GM23338 (cell line): ENCODE measurements at regions not wholly inside any gene's neighbourhood (a gene's known extent, or its start where the extent isn't known, plus 50 kb on each side); places are given as distances from the start of the nearest gene placed in this dataset.

ENCODE experiments used
- ATAC-seq: fragments of 200-7000 bp; cut with Tn5 transposase; 3 replicates; pipeline ENCODE4 v1.9.1; 2020
- DNase-seq: peaks from one replicate; pipeline ENCODE4 v3.0.0-alpha.2; 2015; ENCODE audit warnings: low spot score
- H2AFZ ChIP-seq: fragments of 200-600 bp; sonication (generic); 2 replicates; pipeline ENCODE4 v1.8.0; 2016; ENCODE audit warnings: antibody characterized with exemption, mild to moderate bottlenecking, moderate library complexity
- H3F3A ChIP-seq: fragments of 200-600 bp; sonication (generic); replicated peaks from 2 replicates; pipeline ENCODE4 v1.8.0; 2017; ENCODE audit warnings: antibody characterized with exemption, mixed run types, low read depth
- H3K27ac ChIP-seq: fragments of 200-600 bp; sonication (generic); 2 replicates; pipeline ENCODE4 v1.6.1; 2016; ENCODE audit warnings: low read depth
- H3K27me3 ChIP-seq: fragments of 200-600 bp; sonication (generic); 2 replicates; pipeline ENCODE4 v1.8.0; 2016; ENCODE audit warnings: mild to moderate bottlenecking, mixed run types, moderate library complexity; ENCODE audit not compliant: insufficient read depth
- H3K36me3 ChIP-seq: fragments of 200-600 bp; sonication (generic); 2 replicates; pipeline ENCODE4 v1.8.0; 2016; ENCODE audit warnings: mild to moderate bottlenecking; ENCODE audit not compliant: insufficient read depth
- H3K4me1 ChIP-seq: fragments of 200-600 bp; sonication (generic); 2 replicates; pipeline ENCODE4 v1.8.0; 2016; ENCODE audit warnings: mild to moderate bottlenecking, moderate library complexity; ENCODE audit not compliant: insufficient read depth
- H3K4me2 ChIP-seq: fragments of 200-600 bp; sonication (generic); 2 replicates; pipeline ENCODE4 v1.7.1; 2017; ENCODE audit warnings: mixed run types
- H3K4me3 ChIP-seq: fragments of 200-600 bp; sonication (generic); 2 replicates; pipeline ENCODE4 v1.6.1; 2016; ENCODE audit warnings: mixed run types
- H3K79me2 ChIP-seq: fragments of 200-600 bp; sonication (generic); replicated peaks from 2 replicates; pipeline ENCODE4 v1.8.0; 2017; ENCODE audit warnings: mild to moderate bottlenecking; ENCODE audit not compliant: insufficient read depth
- H3K9me2 ChIP-seq: fragments of 200-600 bp; sonication (generic); 2 replicates; pipeline ENCODE4 v1.8.0; 2017; ENCODE audit not compliant: insufficient read depth
- H4K20me1 ChIP-seq: fragments of 200-600 bp; sonication (generic); replicated peaks from 2 replicates; pipeline ENCODE4 v1.8.0; 2017; ENCODE audit warnings: mild to moderate bottlenecking; ENCODE audit not compliant: insufficient read depth
- H3K27ac Mint-ChIP-seq: 2 replicates; pipeline ENCODE4 v1.8.0; 2020; ENCODE audit warnings: inconsistent platforms, mild to moderate bottlenecking, moderate library complexity, mixed read lengths
- H3K27me3 Mint-ChIP-seq: 3 replicates; pipeline ENCODE4 v1.8.0; 2022; ENCODE audit warnings: low read depth, mild to moderate bottlenecking, moderate library complexity, mixed read lengths, inconsistent platforms; ENCODE audit not compliant: insufficient read depth, poor library complexity
- H3K36me3 Mint-ChIP-seq: 3 replicates; pipeline ENCODE4 v1.8.0; 2021; ENCODE audit warnings: low read depth, mild to moderate bottlenecking, inconsistent platforms, moderate library complexity, mixed read lengths
- H3K4me1 Mint-ChIP-seq: 3 replicates; pipeline ENCODE4 v1.8.0; 2020; ENCODE audit warnings: mild to moderate bottlenecking, inconsistent platforms, mixed read lengths
- H3K4me3 Mint-ChIP-seq: 3 replicates; pipeline ENCODE4 v1.8.0; 2021; ENCODE audit warnings: moderate library complexity, mild to moderate bottlenecking, inconsistent platforms, mixed read lengths
- H3K9me3 Mint-ChIP-seq: 3 replicates; pipeline ENCODE4 v1.8.0; 2020; ENCODE audit warnings: moderate library complexity, mild to moderate bottlenecking, inconsistent platforms, mixed read lengths
- CREB1 ChIP-seq: fragments of 250-450 bp; sonication (Bioruptor Pico); IDR thresholded peaks from 2 replicates; pipeline ENCODE4 v1.5.0; 2020; ENCODE audit warnings: low read depth, mild to moderate bottlenecking, moderate library complexity
- EZH2 ChIP-seq: fragments of 200-600 bp; sonication (generic); IDR thresholded peaks from one replicate; pipeline ENCODE4 v1.8.0; 2017; ENCODE audit warnings: antibody characterized with exemption, mild to moderate bottlenecking, low read depth; ENCODE audit not compliant: unreplicated experiment
- EZH2phosphoT487 ChIP-seq: fragments of 200-600 bp; sonication (generic); IDR thresholded peaks from one replicate; pipeline ENCODE4 v1.8.1; 2018; ENCODE audit warnings: antibody characterized with exemption; ENCODE audit not compliant: unreplicated experiment
- JUNB ChIP-seq: IDR thresholded peaks from one replicate; pipeline ENCODE4 v1.6.1; 2016; ENCODE audit warnings: antibody characterized with exemption; ENCODE audit not compliant: unreplicated experiment
- NANOG ChIP-seq: IDR thresholded peaks from 2 replicates; pipeline ENCODE4 v1.6.1; 2016; ENCODE audit warnings: antibody characterized with exemption, borderline replicate concordance
- POLR2AphosphoS5 ChIP-seq: IDR thresholded peaks from 2 replicates; pipeline ENCODE4 v1.6.1; 2016; ENCODE audit warnings: antibody characterized with exemption, low read depth
- STAT1 ChIP-seq: IDR thresholded peaks from one replicate; pipeline ENCODE4 v1.6.1; 2016; ENCODE audit warnings: antibody characterized with exemption; ENCODE audit not compliant: unreplicated experiment
- ZNF114 ChIP-seq: fragments of 250-450 bp; sonication (Bioruptor Pico); IDR thresholded peaks from 2 replicates; pipeline ENCODE4 v1.5.0; 2020; ENCODE audit warnings: mild to moderate bottlenecking, moderate library complexity
- ZNF462 ChIP-seq: fragments of 250-450 bp; sonication (Bioruptor Pico); IDR thresholded peaks from 2 replicates; pipeline ENCODE4 v1.5.0; 2020; ENCODE audit warnings: mild to moderate bottlenecking, moderate library complexity
- TF ChIP-seq, protein P1 (sequence below): IDR thresholded peaks from one replicate; pipeline ENCODE4 v1.6.1; 2018; ENCODE audit warnings: antibody characterized with exemption; ENCODE audit not compliant: unreplicated experiment
- TF ChIP-seq, protein P2 (sequence below), 2 experiments: fragments of 200-600 bp in 1 of 2; sonication (generic) in 1 of 2; conservative IDR thresholded peaks; 2 replicates each; pipeline versions ENCODE4 v1.5.1 to v1.6.1; 2016 to 2017; ENCODE audit warnings: antibody characterized with exemption in 2 of 2, low read depth in 2 of 2, mild to moderate bottlenecking in 2 of 2, moderate library complexity in 1 of 2
- TF ChIP-seq, protein P3 (sequence below): IDR thresholded peaks from 2 replicates; pipeline ENCODE4 v1.6.1; 2016; ENCODE audit warnings: antibody characterized with exemption

GRCh38 chr3:40980467-40980866 lies 218.8 kb upstream of the CTNNB1 start:
- Histone ChIP-seq H3K4me3 (no peak overlapping the region), H3K27ac (no peak overlapping the region), H4K20me1 (no peaks in the 10 kb centered on the region), H3K36me3 (no peaks in the 10 kb centered on the region), H3F3A (no peaks in the 10 kb centered on the region), H3K4me2 (no peak overlapping the region), H3K27me3 (no peaks in the 10 kb centered on the region), H3K79me2 (no peaks in the 10 kb centered on the region), H2AFZ (no peak overlapping the region), H3K9me2 (no peaks in the 10 kb centered on the region), H3K4me1 (no peaks in the 10 kb centered on the region)
- Mint-ChIP-seq H3K9me3 (no peaks in the 10 kb centered on the region), H3K36me3 (no peaks in the 10 kb centered on the region), H3K27me3 (no peaks in the 10 kb centered on the region), H3K4me3 (no peak overlapping the region), H3K4me1 (no peaks in the 10 kb centered on the region), H3K27ac (no peak overlapping the region)
- TF ChIP-seq EZH2phosphoT487 (no peak), EZH2 (no peak), JUNB (no peak), CREB1 (no peak), POLR2AphosphoS5 (no peak), STAT1 (no peak), NANOG (no peak), ZNF462 (CRISPR knock-in tag) (no peak), ZNF114 (CRISPR knock-in tag) (no peak)
- TF ChIP-seq, protein P1, sequence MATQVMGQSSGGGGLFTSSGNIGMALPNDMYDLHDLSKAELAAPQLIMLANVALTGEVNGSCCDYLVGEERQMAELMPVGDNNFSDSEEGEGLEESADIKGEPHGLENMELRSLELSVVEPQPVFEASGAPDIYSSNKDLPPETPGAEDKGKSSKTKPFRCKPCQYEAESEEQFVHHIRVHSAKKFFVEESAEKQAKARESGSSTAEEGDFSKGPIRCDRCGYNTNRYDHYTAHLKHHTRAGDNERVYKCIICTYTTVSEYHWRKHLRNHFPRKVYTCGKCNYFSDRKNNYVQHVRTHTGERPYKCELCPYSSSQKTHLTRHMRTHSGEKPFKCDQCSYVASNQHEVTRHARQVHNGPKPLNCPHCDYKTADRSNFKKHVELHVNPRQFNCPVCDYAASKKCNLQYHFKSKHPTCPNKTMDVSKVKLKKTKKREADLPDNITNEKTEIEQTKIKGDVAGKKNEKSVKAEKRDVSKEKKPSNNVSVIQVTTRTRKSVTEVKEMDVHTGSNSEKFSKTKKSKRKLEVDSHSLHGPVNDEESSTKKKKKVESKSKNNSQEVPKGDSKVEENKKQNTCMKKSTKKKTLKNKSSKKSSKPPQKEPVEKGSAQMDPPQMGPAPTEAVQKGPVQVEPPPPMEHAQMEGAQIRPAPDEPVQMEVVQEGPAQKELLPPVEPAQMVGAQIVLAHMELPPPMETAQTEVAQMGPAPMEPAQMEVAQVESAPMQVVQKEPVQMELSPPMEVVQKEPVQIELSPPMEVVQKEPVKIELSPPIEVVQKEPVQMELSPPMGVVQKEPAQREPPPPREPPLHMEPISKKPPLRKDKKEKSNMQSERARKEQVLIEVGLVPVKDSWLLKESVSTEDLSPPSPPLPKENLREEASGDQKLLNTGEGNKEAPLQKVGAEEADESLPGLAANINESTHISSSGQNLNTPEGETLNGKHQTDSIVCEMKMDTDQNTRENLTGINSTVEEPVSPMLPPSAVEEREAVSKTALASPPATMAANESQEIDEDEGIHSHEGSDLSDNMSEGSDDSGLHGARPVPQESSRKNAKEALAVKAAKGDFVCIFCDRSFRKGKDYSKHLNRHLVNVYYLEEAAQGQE: no peak
- TF ChIP-seq, protein P2, sequence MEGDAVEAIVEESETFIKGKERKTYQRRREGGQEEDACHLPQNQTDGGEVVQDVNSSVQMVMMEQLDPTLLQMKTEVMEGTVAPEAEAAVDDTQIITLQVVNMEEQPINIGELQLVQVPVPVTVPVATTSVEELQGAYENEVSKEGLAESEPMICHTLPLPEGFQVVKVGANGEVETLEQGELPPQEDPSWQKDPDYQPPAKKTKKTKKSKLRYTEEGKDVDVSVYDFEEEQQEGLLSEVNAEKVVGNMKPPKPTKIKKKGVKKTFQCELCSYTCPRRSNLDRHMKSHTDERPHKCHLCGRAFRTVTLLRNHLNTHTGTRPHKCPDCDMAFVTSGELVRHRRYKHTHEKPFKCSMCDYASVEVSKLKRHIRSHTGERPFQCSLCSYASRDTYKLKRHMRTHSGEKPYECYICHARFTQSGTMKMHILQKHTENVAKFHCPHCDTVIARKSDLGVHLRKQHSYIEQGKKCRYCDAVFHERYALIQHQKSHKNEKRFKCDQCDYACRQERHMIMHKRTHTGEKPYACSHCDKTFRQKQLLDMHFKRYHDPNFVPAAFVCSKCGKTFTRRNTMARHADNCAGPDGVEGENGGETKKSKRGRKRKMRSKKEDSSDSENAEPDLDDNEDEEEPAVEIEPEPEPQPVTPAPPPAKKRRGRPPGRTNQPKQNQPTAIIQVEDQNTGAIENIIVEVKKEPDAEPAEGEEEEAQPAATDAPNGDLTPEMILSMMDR (conservative IDR thresholded peaks at IDR 0.05; ENCODE audit: low read depth in 2 of 2): no peak
- TF ChIP-seq, protein P3, sequence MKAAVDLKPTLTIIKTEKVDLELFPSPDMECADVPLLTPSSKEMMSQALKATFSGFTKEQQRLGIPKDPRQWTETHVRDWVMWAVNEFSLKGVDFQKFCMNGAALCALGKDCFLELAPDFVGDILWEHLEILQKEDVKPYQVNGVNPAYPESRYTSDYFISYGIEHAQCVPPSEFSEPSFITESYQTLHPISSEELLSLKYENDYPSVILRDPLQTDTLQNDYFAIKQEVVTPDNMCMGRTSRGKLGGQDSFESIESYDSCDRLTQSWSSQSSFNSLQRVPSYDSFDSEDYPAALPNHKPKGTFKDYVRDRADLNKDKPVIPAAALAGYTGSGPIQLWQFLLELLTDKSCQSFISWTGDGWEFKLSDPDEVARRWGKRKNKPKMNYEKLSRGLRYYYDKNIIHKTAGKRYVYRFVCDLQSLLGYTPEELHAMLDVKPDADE: no peak
- DNase-seq: no peak
- no peak for ATAC-seq
